H1 (cell line): ENCODE measurements at regions not wholly inside any gene's neighbourhood (a gene's known extent, or its start where the extent isn't known, plus 50 kb on each side); places are given as distances from the start of the nearest gene placed in this dataset.

ENCODE experiments used
- CTCF ChIA-PET: fragments of 300-600 bp; sonication (Branson Sonifier 250); formaldehyde crosslinking; loops from one replicate; lab custom pipeline; 2021; ENCODE audit not compliant: partially characterized antibody; lab: Charles Lee
- POLR2A ChIA-PET: fragments of 300-600 bp; sonication (Branson Sonifier 250); formaldehyde crosslinking; loops from one replicate; lab custom pipeline; 2021; ENCODE audit warnings: inconsistent platforms; ENCODE audit not compliant: partially characterized antibody; lab: Charles Lee
- DNase-seq, 2 experiments: peaks; one replicate each; pipeline versions ENCODE4 v3.0.0 to v3.0.0-alpha.2; 2010 to 2022; ENCODE audit warnings: low spot score in 2 of 2, low read depth in 1 of 2, mixed read lengths in 1 of 2
- FAIRE-seq: peaks from 2 replicates; lab custom pipeline; 2011; peaks lifted over from hg19 to GRCh38; lab: Jason Lieb, UNC
- H2AFZ ChIP-seq: 2 replicates; pipeline ENCODE4 v1.8.1; 2012; ENCODE audit warnings: low read length, inconsistent platforms
- H2AK5ac ChIP-seq: 2 replicates; pipeline ENCODE4 v1.6.1; 2013; ENCODE audit warnings: low read depth, low read length
- H2BK120ac ChIP-seq: replicated peaks from 2 replicates; pipeline ENCODE3; 2013; ENCODE audit warnings: low read depth, low read length, inconsistent platforms
- H2BK12ac ChIP-seq: 2 replicates; pipeline ENCODE4 v1.6.1; 2013; ENCODE audit warnings: low read depth, low read length
- H2BK15ac ChIP-seq: 2 replicates; pipeline ENCODE4 v1.6.1; 2013; ENCODE audit warnings: low read length
- H2BK20ac ChIP-seq: 2 replicates; pipeline ENCODE4 v1.6.1; 2013; ENCODE audit warnings: low read length
- H2BK5ac ChIP-seq: 2 replicates; pipeline ENCODE4 v1.6.1; 2013; ENCODE audit warnings: low read depth, low read length
- H3K14ac ChIP-seq: 2 replicates; pipeline ENCODE4 v1.6.1; 2013; ENCODE audit warnings: inconsistent platforms; ENCODE audit not compliant: insufficient read length
- H3K18ac ChIP-seq: 2 replicates; pipeline ENCODE4 v1.6.1; 2013; ENCODE audit warnings: low read length; ENCODE audit errors: extremely low read depth
- H3K23ac ChIP-seq: 2 replicates; pipeline ENCODE4 v1.6.1; 2013; ENCODE audit warnings: inconsistent platforms; ENCODE audit not compliant: insufficient read length
- H3K23me2 ChIP-seq: 2 replicates; pipeline ENCODE4 v1.6.1; 2013; ENCODE audit warnings: low read depth, low read length
- H3K27ac ChIP-seq: 2 replicates; pipeline ENCODE4 v1.6.1; 2011; ENCODE audit warnings: low read depth, low read length, inconsistent platforms
- H3K27me3 ChIP-seq, 4 experiments: replicated peaks in 1 of 4; 1 replicate in 1 of 4; 2 replicates in 3 of 4; pipeline versions ENCODE4 v1.6.1 to v1.8.1; 2011 to 2013; ENCODE audit warnings: low read length in 3 of 4, mild to moderate bottlenecking in 3 of 4, inconsistent platforms in 2 of 4, mixed read lengths in 2 of 4, moderate library complexity in 1 of 4; ENCODE audit not compliant: control insufficient read depth in 3 of 4, insufficient read depth in 3 of 4; ENCODE audit errors: extremely low read depth in 1 of 4
- H3K36me3 ChIP-seq, 4 experiments: 2 replicates each; pipeline versions ENCODE4 v1.6.1 to v1.8.1; 2011 to 2013; ENCODE audit warnings: mild to moderate bottlenecking in 4 of 4, low read length in 3 of 4, moderate library complexity in 2 of 4, control low read depth in 1 of 4, inconsistent platforms in 1 of 4; ENCODE audit not compliant: insufficient read depth in 4 of 4, control insufficient read depth in 2 of 4
- H3K4ac ChIP-seq: replicated peaks from 2 replicates; pipeline ENCODE3; 2013; ENCODE audit warnings: low read length, low read depth, mixed read lengths, inconsistent platforms; ENCODE audit not compliant: insufficient read length
- H3K4me1 ChIP-seq, 4 experiments: replicated peaks in 1 of 4; 1 replicate in 1 of 4; 2 replicates in 3 of 4; pipeline versions ENCODE4 v1.6.1 to v1.8.1; 2011 to 2013; ENCODE audit warnings: low read length in 3 of 4, inconsistent platforms in 2 of 4, mixed read lengths in 1 of 4; ENCODE audit not compliant: insufficient read depth in 4 of 4, control insufficient read depth in 3 of 4
- H3K4me2 ChIP-seq, 2 experiments: 2 replicates each; pipeline versions ENCODE4 v1.6.1 to v1.8.1; 2011 to 2013; ENCODE audit warnings: low read depth in 2 of 2, low read length in 2 of 2, control low read depth in 1 of 2, inconsistent platforms in 1 of 2, mild to moderate bottlenecking in 1 of 2; ENCODE audit not compliant: insufficient read depth in 1 of 2
- H3K4me3 ChIP-seq, 4 experiments: fragments of 200-600, 300-600 bp in 1 of 4; sonication (generic), shearing (Covaris generic), sonication (Bioruptor Twin) in 1 of 4; 2 replicates each; pipeline versions ENCODE4 v1.5.1 to v1.8.1; 2011 to 2016; ENCODE audit warnings: low read length in 4 of 4, low read depth in 3 of 4, control low read depth in 2 of 4, inconsistent platforms in 2 of 4, mild to moderate bottlenecking in 2 of 4, mixed read lengths in 1 of 4, moderate library complexity in 1 of 4; ENCODE audit not compliant: insufficient read depth in 2 of 4; ENCODE audit errors: extremely low read depth in 1 of 4
- H3K56ac ChIP-seq: replicated peaks from 2 replicates; pipeline ENCODE3; 2013; ENCODE audit warnings: low read depth, mild to moderate bottlenecking, mixed read lengths, low read length, inconsistent platforms; ENCODE audit not compliant: insufficient read length
- H3K79me1 ChIP-seq: 2 replicates; pipeline ENCODE4 v1.6.1; 2013; ENCODE audit warnings: low read depth, low read length, control low read depth
- H3K79me2 ChIP-seq, 2 experiments: 2 replicates each; pipeline versions ENCODE4 v1.6.1 to v1.8.1; 2012 to 2013; ENCODE audit warnings: low read length in 2 of 2, mild to moderate bottlenecking in 2 of 2, inconsistent platforms in 1 of 2; ENCODE audit not compliant: insufficient read depth in 2 of 2, control insufficient read depth in 1 of 2
- H3K9ac ChIP-seq, 4 experiments: replicated peaks in 1 of 4; 1 replicate in 1 of 4; 2 replicates in 3 of 4; pipeline versions ENCODE4 v1.6.1 to v1.8.1; 2011 to 2013; ENCODE audit warnings: low read depth in 3 of 4, low read length in 3 of 4, control low read depth in 2 of 4, mild to moderate bottlenecking in 2 of 4, moderate library complexity in 2 of 4, inconsistent platforms in 1 of 4; ENCODE audit errors: extremely low read depth in 1 of 4
- H3K9me3 ChIP-seq, 2 experiments: 2 replicates each; pipeline versions ENCODE4 v1.6.1 to v1.8.1; 2012 to 2013; ENCODE audit warnings: mild to moderate bottlenecking in 2 of 2, moderate library complexity in 2 of 2, control low read depth in 1 of 2, inconsistent platforms in 1 of 2, low read depth in 1 of 2, low read length in 1 of 2, mixed read lengths in 1 of 2; ENCODE audit not compliant: insufficient read depth in 2 of 2
- H4K20me1 ChIP-seq, 2 experiments: replicated peaks in 1 of 2; 2 replicates each; pipeline versions ENCODE3 to v1.8.1; 2011 to 2013; ENCODE audit warnings: inconsistent platforms in 2 of 2, low read length in 2 of 2, mild to moderate bottlenecking in 1 of 2; ENCODE audit not compliant: insufficient read depth in 2 of 2, control insufficient read depth in 1 of 2
- H4K5ac ChIP-seq: 2 replicates; pipeline ENCODE4 v1.6.1; 2013; ENCODE audit warnings: low read length, low read depth, mixed read lengths, inconsistent platforms; ENCODE audit not compliant: insufficient read length
- H4K8ac ChIP-seq: 2 replicates; pipeline ENCODE4 v1.8.0; 2013; ENCODE audit warnings: mild to moderate bottlenecking, moderate library complexity, low read length, inconsistent platforms; ENCODE audit not compliant: insufficient read depth; ENCODE audit errors: extremely low read depth
- H4K91ac ChIP-seq: replicated peaks from 2 replicates; pipeline ENCODE3; 2013; ENCODE audit warnings: low read length, mixed read lengths, inconsistent platforms; ENCODE audit not compliant: insufficient read length
- ATF2 ChIP-seq: IDR thresholded peaks from 2 replicates; pipeline ENCODE4 v1.6.1; 2012; ENCODE audit warnings: low read length, inconsistent platforms
- BACH1 ChIP-seq: IDR thresholded peaks from 2 replicates; pipeline ENCODE4 v1.6.1; 2012; ENCODE audit warnings: low read length, improper control_type of control experiment
- CTBP2 ChIP-seq: IDR thresholded peaks from 2 replicates; pipeline ENCODE4 v1.7.0; 2011; ENCODE audit warnings: borderline replicate concordance, mild to moderate bottlenecking, moderate library complexity, mixed read lengths, low read length; ENCODE audit not compliant: insufficient read depth, insufficient read length
- NRF1 ChIP-seq: IDR thresholded peaks from 2 replicates; pipeline ENCODE4 v1.6.1; 2011; ENCODE audit warnings: mild to moderate bottlenecking, low read depth, low read length, improper control_type of control experiment
- POLR2A ChIP-seq, 2 experiments: IDR thresholded peaks; 1 replicate in 1 of 2; 2 replicates in 1 of 2; pipeline ENCODE4 v1.6.1; 2011; ENCODE audit warnings: low read depth in 2 of 2, low read length in 2 of 2, mild to moderate bottlenecking in 2 of 2; ENCODE audit errors: control extremely low read depth in 1 of 2
- RNF2 ChIP-seq: fragments of 200-900, 300-1000 bp; sonication (generic); IDR thresholded peaks from 2 replicates; pipeline ENCODE4 v1.7.1; 2016; ENCODE audit warnings: borderline replicate concordance, low read depth, mild to moderate bottlenecking, antibody characterized with exemption, low read length; ENCODE audit not compliant: poor library complexity, severe bottlenecking; ENCODE audit errors: missing control alignments
- SP2 ChIP-seq: IDR thresholded peaks from 2 replicates; pipeline ENCODE4 v1.6.1; 2012; ENCODE audit warnings: mild to moderate bottlenecking, low read length, inconsistent platforms
- WGBS, 2 experiments: shearing (Covaris generic) in 1 of 2; methylation state at CpG; one replicate each; pipeline versions ENCODE4 v1.1.6 to v1.1.7; 2013 to 2015; ENCODE audit warnings: low lambda C conversion rate in 2 of 2, mixed read lengths in 2 of 2, inconsistent platforms in 1 of 2, low coverage in 1 of 2, missing lambda C conversion rate in 1 of 2; ENCODE audit not compliant: insufficient replicate concordance in 2 of 2, insufficient coverage in 1 of 2, insufficient read length in 1 of 2; ENCODE audit errors: extremely low coverage in 1 of 2, missing lambda C conversion rate in 1 of 2; 5-methylcytosine and 5-hydroxymethylcytosine counted together

- Histone ChIP-seq H3K4me2 (no peak overlapping the region; a peak in 1 of 4 replicates), H2BK15ac (no peak overlapping the region), H2AK5ac (no peak overlapping the region), H3K36me3 (no peaks in the 10 kb centered on the region), H3K18ac (no peak overlapping the region), H4K8ac (no peak overlapping the region), H2BK5ac (no peak overlapping the region), H4K20me1 (no peaks in the 10 kb centered on the region), H3K79me1 (no peaks in the 10 kb centered on the region), H2BK12ac (no peak overlapping the region), H3K27ac (no peak overlapping the region), H3K27me3 (no peaks in the 10 kb centered on the region), H4K91ac (no peak overlapping the region), H3K79me2 (no peaks in the 10 kb centered on the region), H3K4ac (no peak overlapping the region), H3K9me3 (no peaks in the 10 kb centered on the region), H3K9ac (no peak overlapping the region), H3K4me3 (no peak overlapping the region), H3K23ac (no peak overlapping the region), H3K14ac (no peak overlapping the region), H3K23me2 (no peaks in the 10 kb centered on the region), H2AFZ (no peak overlapping the region), H2BK120ac (peak overlapping the region; percentile 60), H4K5ac (no peak overlapping the region), H3K56ac (no peak overlapping the region), H3K4me1 (no peaks in the 10 kb centered on the region; a peak in 3 of 7 replicates), H2BK20ac (no peak overlapping the region)
- DNase-seq, result no peak
- POLR2A ChIA-PET, result interaction anchor here (0.7 kb wide), 1 partner anchor 138 kb away, joined by 3 read pairs; no protein-coding TSS in a partner anchor
- 88% methylated on average over 4 of the region's 4 CpGs; no CpG with 5 or more reads in 1 of the 2 experiments for WGBS, 2 experiments
- TF ChIP-seq CTBP2 (no peak), BACH1 (no peak), POLR2A (IDR thresholded peaks at IDR 0.05; ENCODE audit: control extremely low read depth in 1 of 2, low read depth in 2 of 2, low read length in 2 of 2) (no peak), NRF1 (no peak), RNF2 (no peak), SP2 (no peak), ATF2 (no peak)
- CTCF ChIA-PET, result interaction anchor here (0.6 to 1.0 kb wide), 3 partner anchors 42 to 249 kb away, joined by 3 to 4 read pairs (median 3); no protein-coding TSS in a partner anchor
- FAIRE-seq, result no peak
Observed at GRCh38 chr15:35698331-35698730, 152.4 kb upstream of the DPH6 start.
